MCF 10A (cell line): ENCODE measurements at regions not wholly inside any gene's neighbourhood (a gene's known extent, or its start where the extent isn't known, plus 50 kb on each side); places are given as distances from the start of the nearest gene placed in this dataset.

Source experiments
- BruUV-seq: library from RNA; stranded (reverse); fragments of 400-500 nt; replicated peaks from 2 replicates; lab custom pipeline; 2021; lab: Mats Ljungman, UMichigan
- CTCF ChIA-PET: fragments of 300-600 bp; sonication (Branson Sonifier 250); formaldehyde crosslinking; extraction: SDS; loops from one replicate; lab custom pipeline; 2021; ENCODE audit warnings: antibody characterized with exemption, inconsistent platforms; lab: Yijun Ruan, JAX
- POLR2A ChIA-PET: fragments of 300-600, 350-650 bp; sonication (Branson Sonifier 250); formaldehyde crosslinking; extraction: SDS; loops from one replicate; lab custom pipeline; 2020; ENCODE audit warnings: antibody characterized with exemption, inconsistent platforms; lab: Yijun Ruan, JAX
- DNase-seq: peaks from one replicate; pipeline ENCODE4 v3.0.0-alpha.2; 2018; ENCODE audit not compliant: unreplicated experiment
- H3K27ac Mint-ChIP-seq: one replicate; pipeline ENCODE4 v1.8.0; 2022; ENCODE audit warnings: mild to moderate bottlenecking, low read depth, mixed read lengths; ENCODE audit not compliant: unreplicated experiment
- H3K27me3 Mint-ChIP-seq: one replicate; pipeline ENCODE4 v1.8.0; 2022; ENCODE audit warnings: mixed read lengths; ENCODE audit not compliant: insufficient read depth, unreplicated experiment
- H3K36me3 Mint-ChIP-seq: one replicate; pipeline ENCODE4 v1.8.0; 2022; ENCODE audit warnings: mild to moderate bottlenecking, moderate library complexity, mixed read lengths; ENCODE audit not compliant: insufficient read depth, unreplicated experiment
- H3K4me1 Mint-ChIP-seq: one replicate; pipeline ENCODE4 v1.8.0; 2022; ENCODE audit warnings: mixed read lengths; ENCODE audit not compliant: insufficient read depth, unreplicated experiment
- H3K4me3 Mint-ChIP-seq: one replicate; pipeline ENCODE4 v1.8.0; 2022; ENCODE audit warnings: mild to moderate bottlenecking, moderate library complexity, mixed read lengths; ENCODE audit not compliant: unreplicated experiment
- H3K9me3 Mint-ChIP-seq: one replicate; pipeline ENCODE4 v1.8.0; 2022; ENCODE audit warnings: mixed read lengths; ENCODE audit not compliant: unreplicated experiment
- CTCF ChIP-seq: fragments of 200-600 bp; IDR thresholded peaks from one replicate; pipeline ENCODE4 v1.8.0; 2022; ENCODE audit warnings: antibody characterized with exemption, mild to moderate bottlenecking; ENCODE audit not compliant: unreplicated experiment
- intact Hi-C: fragments of 100-400 bp; cut with micrococcal nuclease; formaldehyde crosslinking; loops from 2 replicates; pipeline ENCODE4 v1.14.1; 2022

- no peak for TF ChIP-seq CTCF
- peak; percentile 93 for DNase-seq
- Mint-ChIP-seq H3K27ac (peak overlapping the region; percentile 74), H3K4me1 (peaks cover 44% of the 10 kb centered on the region), H3K27me3 (no peaks in the 10 kb centered on the region), H3K9me3 (peaks cover 5% of the 10 kb centered on the region), H3K36me3 (peaks cover 14% of the 10 kb centered on the region), H3K4me3 (no peak overlapping the region)
- no TSS peak for BruUV-seq
- intact Hi-C loops, result loop anchor here (1.0 kb wide), 1 partner anchor 42 kb away; no protein-coding TSS in a partner anchor
- CTCF ChIA-PET, result interaction anchor here (0.6 kb wide), 1 partner anchor 109 kb away, joined by 3 read pairs; no protein-coding TSS in a partner anchor
- POLR2A ChIA-PET, result interaction anchor here (0.5 to 4.3 kb wide), 13 partner anchors 9 to 222 kb away, joined by 3 to 36 read pairs (median 4); no protein-coding TSS in a partner anchor
Observed at GRCh38 chr2:38215993-38216392, 140.0 kb upstream of the CYP1B1 start.

- H3K36me3 Mint-ChIP-seq, result peaks cover 12% of the 10 kb centered on the region
- no peak for TF ChIP-seq CTCF
- no peaks in the 10 kb centered on the region for H3K27me3 Mint-ChIP-seq
- CTCF ChIA-PET, result interaction anchor here (0.7 to 0.9 kb wide), 4 partner anchors 21 to 38 kb away, joined by 3 to 4 read pairs (median 4); no protein-coding TSS in a partner anchor
- DNase-seq, result no peak
- H3K4me3 Mint-ChIP-seq, result no peak overlapping the region
- H3K4me1 Mint-ChIP-seq, result peaks cover 44% of the 10 kb centered on the region
- POLR2A ChIA-PET, result interaction anchor here (0.6 to 4.3 kb wide), 15 partner anchors 10 to 222 kb away, joined by 3 to 36 read pairs (median 5); no protein-coding TSS in a partner anchor
- intact Hi-C loops, result no loop called here
- no TSS peak for BruUV-seq
- H3K27ac Mint-ChIP-seq, result peak overlapping the region; percentile 74
- H3K9me3 Mint-ChIP-seq, result peaks cover 5% of the 10 kb centered on the region
Observed at GRCh38 chr2:38215522-38215921, 139.6 kb upstream of the CYP1B1 start.

GRCh38 chr2:38214209-38214717 lies 138.3 kb upstream of the CYP1B1 start:
- Mint-ChIP-seq H3K9me3 (peaks cover 4% of the 10 kb centered on the region), H3K4me3 (no peak overlapping the region), H3K27me3 (no peaks in the 10 kb centered on the region), H3K36me3 (peaks cover 4% of the 10 kb centered on the region), H3K27ac (peak overlapping the region; percentile 74), H3K4me1 (peaks cover 44% of the 10 kb centered on the region)
- ChIA-PET POLR2A (interaction anchor here (0.9 to 4.3 kb wide), 3 partner anchors 11 to 26 kb away, joined by 5 to 36 read pairs (median 9); no protein-coding TSS in a partner anchor), CTCF (interaction anchor here (0.5 kb wide), 1 partner anchor 416 kb away, joined by 3 read pairs; no protein-coding TSS in a partner anchor)
- no TSS peak for BruUV-seq
- no peak for TF ChIP-seq CTCF
- intact Hi-C loops, result no loop called here
- DNase-seq, result no peak

GRCh38 chr2:38213619-38214167 lies 137.7 kb upstream of the CYP1B1 start:
- BruUV-seq, result no TSS peak

More at GRCh38 chr2:38213619-38214167, 137.7 kb upstream of the CYP1B1 start:
- H3K27ac Mint-ChIP-seq, result no peak overlapping the region
- H3K4me3 Mint-ChIP-seq, result no peak overlapping the region
- ChIA-PET POLR2A (interaction anchor here (0.9 kb wide), 1 partner anchor 10 kb away, joined by 5 read pairs; no protein-coding TSS in a partner anchor), CTCF (no interaction called here)
- TF ChIP-seq CTCF, result no peak
- no peaks in the 10 kb centered on the region for H3K36me3 Mint-ChIP-seq
- no peaks in the 10 kb centered on the region for H3K27me3 Mint-ChIP-seq
- no peak for DNase-seq
- intact Hi-C loops, result no loop called here
- H3K4me1 Mint-ChIP-seq, result peaks cover 44% of the 10 kb centered on the region
- no peaks in the 10 kb centered on the region for H3K9me3 Mint-ChIP-seq
